DOHH2 (cell line): ENCODE measurements at regions not wholly inside any gene's neighbourhood (a gene's known extent, or its start where the extent isn't known, plus 50 kb on each side); places are given as distances from the start of the nearest gene placed in this dataset.

Experiments
- H3F3A ChIP-seq: fragments of 200-600 bp; sonication (generic), shearing (Covaris generic); 2 replicates; pipeline ENCODE4 v1.6.0; 2016; ENCODE audit warnings: antibody characterized with exemption, mild to moderate bottlenecking; ENCODE audit not compliant: control insufficient read depth, insufficient read depth
- H3K27ac ChIP-seq: fragments of 200-600 bp; sonication (generic); 2 replicates; pipeline ENCODE4 v1.5.1; 2014; ENCODE audit warnings: low read depth, mild to moderate bottlenecking, low read length, moderate library complexity
- H3K27me3 ChIP-seq: fragments of 200-600 bp; sonication (generic); 2 replicates; pipeline ENCODE4 v1.6.1; 2014; ENCODE audit warnings: mild to moderate bottlenecking, low read length, mixed read lengths; ENCODE audit not compliant: control insufficient read depth
- H3K36me3 ChIP-seq: fragments of 200-600 bp; sonication (generic); 2 replicates; pipeline ENCODE4 v1.6.1; 2014; ENCODE audit warnings: mild to moderate bottlenecking, low read length, moderate library complexity, mixed read lengths; ENCODE audit not compliant: control insufficient read depth
- H3K4me1 ChIP-seq: fragments of 200-600 bp; sonication (generic); 2 replicates; pipeline ENCODE4 v1.6.1; 2014; ENCODE audit warnings: mild to moderate bottlenecking, low read length, mixed read lengths; ENCODE audit not compliant: control insufficient read depth
- H3K4me2 ChIP-seq: fragments of 200-600 bp; sonication (generic); 2 replicates; pipeline ENCODE4 v1.6.0; 2014; ENCODE audit warnings: mild to moderate bottlenecking, low read length, moderate library complexity
- H3K4me3 ChIP-seq: fragments of 200-600 bp; sonication (generic); 2 replicates; pipeline ENCODE4 v1.5.1; 2014; ENCODE audit warnings: mild to moderate bottlenecking, low read length, mixed read lengths
- H3K79me2 ChIP-seq: fragments of 200-600 bp; sonication (generic); 2 replicates; pipeline ENCODE4 v1.6.1; 2014; ENCODE audit warnings: mild to moderate bottlenecking, low read length, mixed read lengths; ENCODE audit not compliant: control insufficient read depth
- H3K9me2 ChIP-seq: fragments of 200-600 bp; sonication (generic); replicated peaks from 2 replicates; pipeline ENCODE4 v1.6.1; 2014; ENCODE audit warnings: mild to moderate bottlenecking, low read length, mixed read lengths; ENCODE audit not compliant: control insufficient read depth
- H3K9me3 ChIP-seq: fragments of 200-600 bp; sonication (generic); 2 replicates; pipeline ENCODE4 v1.6.1; 2014; ENCODE audit warnings: antibody characterized with exemption, low read length, mixed read lengths; ENCODE audit not compliant: control insufficient read depth, insufficient read depth
- H4K20me1 ChIP-seq: fragments of 200-600 bp; sonication (generic); 2 replicates; pipeline ENCODE4 v1.6.0; 2014; ENCODE audit warnings: low read depth, mild to moderate bottlenecking, antibody characterized with exemption, low read length, moderate library complexity; ENCODE audit not compliant: control insufficient read depth, insufficient read depth
- EZH2phosphoT487 ChIP-seq: fragments of 200-600 bp; sonication (generic); IDR thresholded peaks from 2 replicates; pipeline ENCODE4 v1.6.1; 2017; ENCODE audit warnings: borderline replicate concordance, mild to moderate bottlenecking, antibody characterized with exemption, low read length, moderate library complexity, mixed read lengths
- TF ChIP-seq, protein P1 (sequence below): fragments of 200-600 bp; sonication (generic); IDR thresholded peaks from one replicate; pipeline ENCODE4 v1.5.1; 2014; ENCODE audit warnings: antibody characterized with exemption, mild to moderate bottlenecking, low read depth, low read length; ENCODE audit not compliant: poor library complexity, severe bottlenecking

DNA sequence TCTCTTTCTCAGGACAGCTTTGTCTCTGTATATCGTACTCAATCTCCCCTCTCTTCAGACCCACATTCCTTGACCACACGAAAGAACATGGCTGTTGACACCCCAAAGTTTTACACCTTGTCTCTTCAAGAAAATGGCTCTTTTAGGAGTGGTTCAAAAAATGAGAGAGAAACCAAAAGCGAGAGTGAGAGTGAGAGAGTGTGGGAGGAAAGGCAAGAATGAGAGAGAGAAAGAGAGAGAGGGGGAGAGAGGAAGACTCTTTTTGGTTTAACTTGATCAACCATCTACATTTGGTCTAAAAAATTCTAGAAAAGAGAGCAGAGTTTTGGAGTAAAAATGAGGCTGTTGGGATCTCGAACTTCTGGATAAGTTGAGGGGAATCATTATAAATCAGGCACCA, 581.8 kb upstream of the WWC1 start:
- Histone ChIP-seq H3K36me3 (no peaks in the 10 kb centered on the region), H3K9me2 (no peaks in the 10 kb centered on the region), H3K9me3 (no peaks in the 10 kb centered on the region; the same call in 1 of the 2 replicates), H3K27ac (no peak overlapping the region), H3K4me2 (no peak overlapping the region), H4K20me1 (no peaks in the 10 kb centered on the region), H3K79me2 (no peaks in the 10 kb centered on the region), H3K4me3 (no peak overlapping the region), H3F3A (no peaks in the 10 kb centered on the region), H3K27me3 (no peaks in the 10 kb centered on the region), H3K4me1 (no peaks in the 10 kb centered on the region)
- TF ChIP-seq, protein P1, sequence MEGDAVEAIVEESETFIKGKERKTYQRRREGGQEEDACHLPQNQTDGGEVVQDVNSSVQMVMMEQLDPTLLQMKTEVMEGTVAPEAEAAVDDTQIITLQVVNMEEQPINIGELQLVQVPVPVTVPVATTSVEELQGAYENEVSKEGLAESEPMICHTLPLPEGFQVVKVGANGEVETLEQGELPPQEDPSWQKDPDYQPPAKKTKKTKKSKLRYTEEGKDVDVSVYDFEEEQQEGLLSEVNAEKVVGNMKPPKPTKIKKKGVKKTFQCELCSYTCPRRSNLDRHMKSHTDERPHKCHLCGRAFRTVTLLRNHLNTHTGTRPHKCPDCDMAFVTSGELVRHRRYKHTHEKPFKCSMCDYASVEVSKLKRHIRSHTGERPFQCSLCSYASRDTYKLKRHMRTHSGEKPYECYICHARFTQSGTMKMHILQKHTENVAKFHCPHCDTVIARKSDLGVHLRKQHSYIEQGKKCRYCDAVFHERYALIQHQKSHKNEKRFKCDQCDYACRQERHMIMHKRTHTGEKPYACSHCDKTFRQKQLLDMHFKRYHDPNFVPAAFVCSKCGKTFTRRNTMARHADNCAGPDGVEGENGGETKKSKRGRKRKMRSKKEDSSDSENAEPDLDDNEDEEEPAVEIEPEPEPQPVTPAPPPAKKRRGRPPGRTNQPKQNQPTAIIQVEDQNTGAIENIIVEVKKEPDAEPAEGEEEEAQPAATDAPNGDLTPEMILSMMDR: no peak
- TF ChIP-seq EZH2phosphoT487: no peak

DNA sequence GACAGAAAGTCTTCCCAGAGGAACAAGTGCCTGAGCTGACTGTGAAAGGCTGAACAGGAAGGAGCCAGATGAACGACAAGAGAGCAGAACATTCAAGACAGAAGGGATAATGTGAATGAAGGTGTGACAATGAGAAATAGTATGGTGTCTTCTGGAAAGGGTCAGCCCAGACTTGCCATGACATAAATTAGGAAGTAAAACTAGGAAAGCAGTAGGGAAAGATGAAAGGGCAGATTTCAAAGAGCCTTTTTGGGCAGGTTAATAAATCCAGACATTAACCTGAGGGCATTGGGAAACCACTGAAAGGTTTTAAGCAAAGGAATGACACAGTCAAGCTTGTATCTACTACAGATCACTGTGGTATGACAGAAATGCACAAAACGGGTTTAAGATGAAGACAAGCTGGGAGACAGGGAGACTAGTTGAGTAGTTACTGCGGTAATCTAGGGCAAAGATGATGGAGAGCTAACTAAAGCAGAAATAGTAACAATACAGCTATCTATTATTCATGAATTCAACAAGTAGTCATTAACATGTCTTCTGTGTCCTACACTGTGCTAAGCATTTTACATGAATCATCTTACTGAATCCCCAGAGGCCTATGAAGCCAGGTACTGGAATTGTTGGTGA, 580.9 kb upstream of the WWC1 start:
- Histone ChIP-seq H3K27ac (no peak overlapping the region), H3K4me3 (no peak overlapping the region), H3K4me2 (no peak overlapping the region), H3K79me2 (no peaks in the 10 kb centered on the region), H3K9me2 (no peaks in the 10 kb centered on the region), H4K20me1 (no peaks in the 10 kb centered on the region), H3K4me1 (no peaks in the 10 kb centered on the region), H3K36me3 (no peaks in the 10 kb centered on the region), H3F3A (no peaks in the 10 kb centered on the region), H3K27me3 (no peaks in the 10 kb centered on the region), H3K9me3 (no peaks in the 10 kb centered on the region; the same call in 1 of the 2 replicates)
- TF ChIP-seq, protein P1: no peak
- TF ChIP-seq EZH2phosphoT487: no peak

DNA sequence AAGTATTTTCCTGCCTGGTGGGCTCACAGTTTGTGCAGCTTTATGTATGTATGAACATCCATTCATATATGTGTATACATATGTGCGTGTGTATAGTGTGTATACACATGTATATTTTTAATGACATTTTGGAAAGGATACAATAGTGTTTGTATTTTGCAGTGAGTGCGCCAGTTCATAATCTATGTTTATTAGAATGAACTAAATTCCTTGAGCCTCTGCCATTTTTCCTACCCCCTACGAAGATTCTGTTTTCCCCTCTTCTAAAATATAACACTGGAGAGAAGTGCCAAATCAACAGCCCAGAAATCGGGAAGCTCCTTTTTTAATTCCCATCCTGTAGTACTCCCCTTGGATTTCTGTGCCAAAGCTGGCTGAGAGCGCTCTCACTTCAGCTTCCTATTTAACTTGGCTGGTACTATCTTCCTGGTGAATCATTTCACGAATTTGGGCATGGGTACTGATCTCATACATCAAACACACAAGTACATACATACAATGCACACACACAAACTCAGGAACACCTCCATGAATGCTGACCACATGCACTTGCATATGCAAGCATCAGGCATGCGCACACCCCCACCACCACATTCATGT, 578.4 kb upstream of the WWC1 start:
- Histone ChIP-seq H3F3A (no peaks in the 10 kb centered on the region), H3K4me3 (no peak overlapping the region), H3K79me2 (no peaks in the 10 kb centered on the region), H3K9me3 (no peaks in the 10 kb centered on the region; the same call in 1 of the 2 replicates), H3K36me3 (no peaks in the 10 kb centered on the region), H3K9me2 (no peaks in the 10 kb centered on the region), H4K20me1 (no peaks in the 10 kb centered on the region), H3K4me1 (no peaks in the 10 kb centered on the region), H3K27ac (no peak overlapping the region), H3K27me3 (no peaks in the 10 kb centered on the region), H3K4me2 (no peak overlapping the region)
- TF ChIP-seq, protein P1: no peak
- TF ChIP-seq EZH2phosphoT487: no peak
